Mesothelial cell of epicardium (in vitro differentiated cells): ENCODE measurements at regions not wholly inside any gene's neighbourhood (a gene's known extent, or its start where the extent isn't known, plus 50 kb on each side); places are given as distances from the start of the nearest gene placed in this dataset.

Experiments used
- DNase-seq, 2 experiments: peaks; one replicate each; pipeline ENCODE4 v3.0.0; 2021; ENCODE audit warnings: low spot score in 2 of 2; ENCODE audit not compliant: unreplicated experiment in 2 of 2
- H3K27ac Mint-ChIP-seq: 2 replicates; pipeline ENCODE4 v1.8.0; 2021; ENCODE audit warnings: mixed read lengths
- H3K27me3 Mint-ChIP-seq: 2 replicates; pipeline ENCODE4 v1.8.0; 2021; ENCODE audit warnings: low read depth, mixed read lengths
- H3K36me3 Mint-ChIP-seq: 2 replicates; pipeline ENCODE4 v1.8.0; 2021; ENCODE audit warnings: mixed read lengths
- H3K4me1 Mint-ChIP-seq: 2 replicates; pipeline ENCODE4 v1.8.0; 2021; ENCODE audit warnings: mixed read lengths
- H3K4me3 Mint-ChIP-seq: 2 replicates; pipeline ENCODE4 v1.8.0; 2021; ENCODE audit warnings: mild to moderate bottlenecking, moderate library complexity, mixed read lengths
- H3K9me3 Mint-ChIP-seq: 2 replicates; pipeline ENCODE4 v1.8.0; 2021; ENCODE audit warnings: mixed read lengths
- TF ChIP-seq, protein P1 (sequence below): fragments of 200-600 bp; sonication (generic); IDR thresholded peaks from one replicate; pipeline ENCODE4 v1.5.0; 2021; ENCODE audit warnings: antibody characterized with exemption; ENCODE audit not compliant: unreplicated experiment

DNA sequence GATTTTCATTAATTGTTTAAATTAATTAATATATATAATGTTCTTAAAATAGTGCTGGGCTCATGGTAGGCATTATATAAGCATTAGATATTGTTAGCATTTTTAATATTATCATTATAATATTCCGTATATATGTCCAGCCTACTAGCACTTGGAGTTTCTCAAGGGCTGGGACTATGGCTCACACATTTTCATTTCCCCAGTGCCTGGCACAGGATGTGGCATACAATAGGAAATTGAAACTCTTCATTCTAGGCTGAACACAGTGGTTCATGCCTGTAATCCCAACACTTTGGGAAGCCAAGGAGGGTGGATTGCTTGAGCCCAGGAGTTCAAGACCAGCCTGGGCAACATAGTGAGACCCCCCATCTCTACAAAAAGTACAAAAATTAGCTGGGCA, 170.4 kb downstream of the RSL24D1 start:
- H3K36me3 Mint-ChIP-seq: no peaks in the 10 kb centered on the region
- peaks cover 51% of the 10 kb centered on the region for H3K9me3 Mint-ChIP-seq
- H3K27me3 Mint-ChIP-seq: peaks cover 1% of the 10 kb centered on the region
- TF ChIP-seq, protein P1, sequence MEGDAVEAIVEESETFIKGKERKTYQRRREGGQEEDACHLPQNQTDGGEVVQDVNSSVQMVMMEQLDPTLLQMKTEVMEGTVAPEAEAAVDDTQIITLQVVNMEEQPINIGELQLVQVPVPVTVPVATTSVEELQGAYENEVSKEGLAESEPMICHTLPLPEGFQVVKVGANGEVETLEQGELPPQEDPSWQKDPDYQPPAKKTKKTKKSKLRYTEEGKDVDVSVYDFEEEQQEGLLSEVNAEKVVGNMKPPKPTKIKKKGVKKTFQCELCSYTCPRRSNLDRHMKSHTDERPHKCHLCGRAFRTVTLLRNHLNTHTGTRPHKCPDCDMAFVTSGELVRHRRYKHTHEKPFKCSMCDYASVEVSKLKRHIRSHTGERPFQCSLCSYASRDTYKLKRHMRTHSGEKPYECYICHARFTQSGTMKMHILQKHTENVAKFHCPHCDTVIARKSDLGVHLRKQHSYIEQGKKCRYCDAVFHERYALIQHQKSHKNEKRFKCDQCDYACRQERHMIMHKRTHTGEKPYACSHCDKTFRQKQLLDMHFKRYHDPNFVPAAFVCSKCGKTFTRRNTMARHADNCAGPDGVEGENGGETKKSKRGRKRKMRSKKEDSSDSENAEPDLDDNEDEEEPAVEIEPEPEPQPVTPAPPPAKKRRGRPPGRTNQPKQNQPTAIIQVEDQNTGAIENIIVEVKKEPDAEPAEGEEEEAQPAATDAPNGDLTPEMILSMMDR: no peak
- H3K27ac Mint-ChIP-seq: no peak overlapping the region
- H3K4me1 Mint-ChIP-seq: no peaks in the 10 kb centered on the region
- H3K4me3 Mint-ChIP-seq: no peak overlapping the region
- no peak for DNase-seq

DNA sequence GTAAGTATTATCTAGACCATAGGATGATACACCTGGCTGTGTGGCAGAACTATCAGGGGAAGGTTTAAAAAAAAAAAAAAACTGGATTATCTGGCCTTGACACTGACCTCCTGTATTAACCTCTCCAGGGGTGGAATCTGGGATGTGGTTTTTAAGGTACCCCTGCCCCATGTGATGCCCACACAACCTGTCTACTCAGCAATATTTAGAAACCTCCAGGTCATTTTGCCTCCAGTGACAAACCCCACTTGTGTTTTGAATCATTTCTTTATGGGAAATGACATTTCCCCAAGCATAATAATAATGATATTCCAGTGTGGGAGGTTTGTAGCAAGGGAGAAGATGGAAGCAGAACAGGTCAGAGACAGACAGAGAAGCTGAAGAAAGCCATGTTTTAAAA, 179.1 kb downstream of the RSL24D1 start:
- no peak overlapping the region for H3K27ac Mint-ChIP-seq
- DNase-seq: no peak
- H3K4me1 Mint-ChIP-seq: peaks cover 7% of the 10 kb centered on the region
- peaks cover 2% of the 10 kb centered on the region for H3K27me3 Mint-ChIP-seq
- no peak overlapping the region for H3K4me3 Mint-ChIP-seq
- no peaks in the 10 kb centered on the region for H3K36me3 Mint-ChIP-seq
- peaks cover 29% of the 10 kb centered on the region for H3K9me3 Mint-ChIP-seq
- TF ChIP-seq, protein P1: no peak

DNA sequence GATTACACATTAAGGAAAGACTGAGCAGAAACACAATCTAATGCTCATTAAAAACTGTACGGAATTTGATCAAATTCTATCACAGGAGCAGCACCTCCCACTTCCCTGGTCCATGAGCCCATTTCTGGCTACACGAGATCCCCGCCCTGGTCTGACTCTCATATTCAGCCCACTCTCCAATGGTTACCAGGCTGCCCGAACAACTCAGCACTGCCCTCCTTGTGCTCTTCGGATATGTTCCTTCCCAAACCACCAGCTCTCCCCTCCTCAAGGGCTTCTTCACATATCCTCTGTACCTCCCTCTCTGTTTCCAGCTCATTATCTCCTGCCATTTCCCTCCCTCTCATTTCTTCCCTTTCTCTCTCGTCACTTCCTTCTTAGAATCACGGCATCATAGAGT, 180.5 kb downstream of the RSL24D1 start:
- Mint-ChIP-seq H3K27ac (peak overlapping the region; percentile 27), H3K27me3 (peaks cover 2% of the 10 kb centered on the region), H3K4me1 (peaks cover 7% of the 10 kb centered on the region), H3K9me3 (peaks cover 25% of the 10 kb centered on the region), H3K36me3 (no peaks in the 10 kb centered on the region), H3K4me3 (no peak overlapping the region)
- DNase-seq: no peak
- TF ChIP-seq, protein P1: no peak

DNA sequence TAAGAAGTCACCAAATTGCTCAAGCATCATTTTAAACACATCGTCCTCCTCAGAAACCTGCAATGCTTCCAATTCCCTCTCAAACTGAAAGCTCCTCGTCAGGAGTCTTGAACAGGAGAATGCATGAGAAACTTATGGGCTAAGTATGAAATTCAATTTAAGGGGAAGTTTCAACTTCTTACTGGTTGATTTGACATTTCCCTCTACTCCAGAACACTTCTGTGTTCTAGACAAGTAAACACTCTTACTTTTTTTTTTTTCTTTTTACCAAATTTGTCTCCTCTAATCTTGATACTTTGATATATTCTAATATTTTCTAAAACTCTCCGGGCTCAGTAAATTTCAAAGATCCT, 181.7 kb downstream of the RSL24D1 start:
- TF ChIP-seq, protein P1: no peak
- Mint-ChIP-seq H3K27ac (no peak overlapping the region), H3K36me3 (no peaks in the 10 kb centered on the region), H3K4me1 (peaks cover 7% of the 10 kb centered on the region), H3K27me3 (peaks cover 5% of the 10 kb centered on the region), H3K9me3 (peaks cover 29% of the 10 kb centered on the region), H3K4me3 (no peak overlapping the region)
- DNase-seq: no peak

DNA sequence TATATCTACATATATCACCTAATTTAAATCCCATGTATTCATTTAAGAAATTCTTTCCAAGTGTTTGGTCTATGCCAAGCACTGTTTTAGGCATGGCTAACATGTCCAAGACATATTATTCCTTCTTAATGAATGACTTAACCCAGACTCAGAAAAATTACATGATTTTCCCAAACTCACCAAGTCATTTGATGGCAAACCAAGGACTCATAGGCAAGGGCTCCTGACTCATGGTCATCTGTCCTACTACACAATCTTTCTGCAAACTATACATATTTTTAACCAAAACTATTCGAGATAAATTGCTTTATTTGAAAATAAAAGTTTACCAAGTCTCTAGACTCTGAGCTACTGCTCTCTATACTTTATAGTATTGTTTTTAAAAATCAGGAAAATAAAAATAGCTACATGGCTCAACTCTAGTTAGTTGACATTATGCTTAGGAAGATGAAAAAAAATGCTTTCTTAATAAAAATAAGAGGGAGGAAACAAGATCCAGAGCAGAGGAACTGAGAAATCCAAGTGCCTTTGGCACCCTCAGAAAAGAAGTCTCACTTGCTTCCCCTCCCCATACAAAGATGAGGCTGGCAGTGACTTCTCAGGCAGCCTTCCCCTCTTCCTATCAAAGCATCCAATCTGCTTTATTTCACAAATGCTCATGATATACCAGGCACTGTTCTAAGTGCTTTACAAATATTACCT, 182.2 kb downstream of the RSL24D1 start:
- H3K4me1 Mint-ChIP-seq: peaks cover 7% of the 10 kb centered on the region
- H3K9me3 Mint-ChIP-seq: peaks cover 28% of the 10 kb centered on the region
- H3K4me3 Mint-ChIP-seq: no peak overlapping the region
- DNase-seq: no peak
- H3K27me3 Mint-ChIP-seq: peaks cover 5% of the 10 kb centered on the region
- no peaks in the 10 kb centered on the region for H3K36me3 Mint-ChIP-seq
- TF ChIP-seq, protein P1: no peak
- H3K27ac Mint-ChIP-seq: no peak overlapping the region

DNA sequence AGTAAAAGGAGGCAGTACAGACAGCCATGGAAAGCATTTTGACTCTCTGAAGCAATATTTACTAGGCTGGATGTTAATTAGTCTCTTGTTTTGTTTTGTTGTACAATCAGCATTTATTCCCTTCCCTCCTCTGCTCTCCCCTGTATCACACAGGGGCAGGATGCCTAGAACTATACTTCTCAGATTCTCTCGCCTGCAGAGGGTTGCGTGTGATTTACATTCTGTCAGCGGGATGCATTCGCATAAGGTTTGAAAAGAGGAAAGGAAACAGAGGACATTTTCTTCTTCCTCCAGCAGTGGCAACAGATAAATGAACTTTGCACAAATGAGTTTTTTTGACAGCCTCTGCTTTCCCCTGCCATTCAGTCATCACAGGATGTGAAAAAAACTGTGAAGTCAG, 188.3 kb downstream of the RSL24D1 start:
- peaks cover 8% of the 10 kb centered on the region for H3K27me3 Mint-ChIP-seq
- DNase-seq: no peak
- H3K4me1 Mint-ChIP-seq: no peaks in the 10 kb centered on the region
- H3K4me3 Mint-ChIP-seq: no peak overlapping the region
- H3K27ac Mint-ChIP-seq: no peak overlapping the region
- no peaks in the 10 kb centered on the region for H3K36me3 Mint-ChIP-seq
- TF ChIP-seq, protein P1: no peak
- H3K9me3 Mint-ChIP-seq: peaks cover 30% of the 10 kb centered on the region
